ENCODE measurements at regions not wholly inside any gene's neighbourhood (a gene's known extent, or its start where the extent isn't known, plus 50 kb on each side); places are given as distances from the start of the nearest gene placed in this dataset.

DNA sequence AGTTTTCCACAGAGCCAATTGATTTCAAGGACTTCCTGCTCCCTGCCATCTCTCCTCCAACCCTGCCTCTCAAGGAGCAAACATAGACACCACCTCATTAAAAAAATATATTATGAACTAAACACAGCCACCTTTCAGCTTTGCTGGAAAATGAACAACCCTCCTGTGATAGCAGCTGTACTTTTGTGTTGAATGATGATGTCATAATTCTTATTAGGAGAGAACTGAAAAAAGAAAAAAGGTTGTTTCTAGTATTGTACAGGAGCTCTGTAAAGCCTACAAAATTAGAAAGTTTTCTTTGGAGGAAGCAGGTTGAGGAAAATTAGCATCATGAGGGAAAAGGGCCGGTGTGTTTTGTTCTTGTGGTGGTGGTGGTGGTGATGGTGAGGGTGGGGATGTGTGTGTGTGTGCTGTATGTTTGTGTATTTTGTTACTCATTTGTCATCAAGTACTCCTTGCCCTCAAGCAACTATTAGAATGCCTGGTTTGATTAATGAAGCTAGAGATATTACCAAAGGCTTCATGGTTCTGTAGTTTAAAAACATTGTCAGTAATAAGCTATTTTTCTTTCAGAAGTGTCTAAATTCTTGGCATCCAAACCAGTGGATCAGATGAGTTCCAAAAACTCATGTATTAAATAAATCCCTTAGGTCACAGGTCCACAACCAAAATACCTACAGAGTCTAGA is 405.9 kb downstream of the TLE4 start:
- TF ChIP-seq, protein P1, sequence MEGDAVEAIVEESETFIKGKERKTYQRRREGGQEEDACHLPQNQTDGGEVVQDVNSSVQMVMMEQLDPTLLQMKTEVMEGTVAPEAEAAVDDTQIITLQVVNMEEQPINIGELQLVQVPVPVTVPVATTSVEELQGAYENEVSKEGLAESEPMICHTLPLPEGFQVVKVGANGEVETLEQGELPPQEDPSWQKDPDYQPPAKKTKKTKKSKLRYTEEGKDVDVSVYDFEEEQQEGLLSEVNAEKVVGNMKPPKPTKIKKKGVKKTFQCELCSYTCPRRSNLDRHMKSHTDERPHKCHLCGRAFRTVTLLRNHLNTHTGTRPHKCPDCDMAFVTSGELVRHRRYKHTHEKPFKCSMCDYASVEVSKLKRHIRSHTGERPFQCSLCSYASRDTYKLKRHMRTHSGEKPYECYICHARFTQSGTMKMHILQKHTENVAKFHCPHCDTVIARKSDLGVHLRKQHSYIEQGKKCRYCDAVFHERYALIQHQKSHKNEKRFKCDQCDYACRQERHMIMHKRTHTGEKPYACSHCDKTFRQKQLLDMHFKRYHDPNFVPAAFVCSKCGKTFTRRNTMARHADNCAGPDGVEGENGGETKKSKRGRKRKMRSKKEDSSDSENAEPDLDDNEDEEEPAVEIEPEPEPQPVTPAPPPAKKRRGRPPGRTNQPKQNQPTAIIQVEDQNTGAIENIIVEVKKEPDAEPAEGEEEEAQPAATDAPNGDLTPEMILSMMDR (IDR thresholded peaks at IDR 0.05 in 4 of 5, conservative IDR thresholded peaks at IDR 0.05 in 1 of 5): no peak
- no peak for TF ChIP-seq POLR2A (IDR thresholded peaks at IDR 0.05)
